ENCODE measurements at regions not wholly inside any gene's neighbourhood (a gene's known extent, or its start where the extent isn't known, plus 50 kb on each side); places are given as distances from the start of the nearest gene placed in this dataset.

DNA sequence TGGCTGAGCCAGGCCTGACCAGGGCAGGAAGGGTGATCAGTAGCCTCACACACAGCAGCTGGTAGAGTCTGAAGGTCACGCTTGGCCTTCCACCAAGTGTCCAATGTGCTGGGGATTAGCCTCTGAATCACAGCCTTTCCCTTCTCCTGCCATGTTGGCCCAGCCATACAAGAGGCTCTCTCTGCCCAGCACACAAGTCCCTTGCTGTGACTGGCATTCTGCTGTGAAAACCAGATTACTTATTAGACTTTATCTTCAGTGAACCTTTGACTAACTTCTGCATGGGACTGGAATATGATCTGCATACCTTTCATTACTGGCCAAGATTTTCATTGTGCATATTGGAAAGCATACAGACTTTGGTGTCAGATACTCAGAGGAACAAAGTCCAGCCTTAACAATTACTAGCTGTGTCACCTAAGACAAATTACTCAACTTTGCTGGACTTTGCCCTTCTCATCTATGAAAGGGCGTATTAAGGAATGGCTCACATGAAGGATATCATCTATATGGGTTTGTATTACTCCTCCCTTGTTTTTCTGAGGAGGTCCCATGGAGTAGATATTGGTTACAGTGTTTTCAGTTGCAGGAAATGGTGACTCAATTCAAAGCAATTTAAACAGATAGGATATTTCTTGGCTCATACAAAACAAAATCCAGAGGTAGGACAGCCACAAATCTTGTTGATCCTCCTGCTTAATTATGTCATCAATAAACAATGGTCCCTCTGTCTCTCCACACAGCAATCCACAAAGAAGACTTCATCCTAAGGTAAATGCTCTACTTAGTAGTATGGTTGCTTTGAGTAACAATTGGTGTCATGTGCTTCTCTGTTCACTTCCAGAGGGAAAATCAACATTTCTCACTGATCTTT is 99.6 kb downstream of the DYRK2 start (continued):
- TF ChIP-seq, protein P1, sequence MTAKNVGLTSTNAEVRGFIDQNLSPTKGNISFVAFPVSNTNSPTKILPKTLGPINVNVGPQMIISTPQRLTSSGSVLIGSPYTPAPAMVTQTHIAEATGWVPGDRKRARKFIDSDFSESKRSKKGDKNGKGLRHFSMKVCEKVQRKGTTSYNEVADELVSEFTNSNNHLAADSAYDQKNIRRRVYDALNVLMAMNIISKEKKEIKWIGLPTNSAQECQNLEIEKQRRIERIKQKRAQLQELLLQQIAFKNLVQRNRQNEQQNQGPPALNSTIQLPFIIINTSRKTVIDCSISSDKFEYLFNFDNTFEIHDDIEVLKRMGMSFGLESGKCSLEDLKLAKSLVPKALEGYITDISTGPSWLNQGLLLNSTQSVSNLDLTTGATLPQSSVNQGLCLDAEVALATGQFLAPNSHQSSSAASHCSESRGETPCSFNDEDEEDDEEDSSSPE (CRISPR knock-in tag; IDR thresholded peaks at IDR 0.05), result no peak
- TF ChIP-seq ZNF282 (IDR thresholded peaks at IDR 0.05; ENCODE audit: partially characterized antibody) (no peak), ZBTB7B (CRISPR knock-in tag; IDR thresholded peaks at IDR 0.05) (no peak), MAZ (IDR thresholded peaks at IDR 0.05; ENCODE audit: borderline replicate concordance, low read depth, low read length) (no peak), MAZ (CRISPR knock-in tag; IDR thresholded peaks at IDR 0.05; ENCODE audit: low read depth) (no peak), GATA4 (IDR thresholded peaks at IDR 0.05; ENCODE audit: borderline replicate concordance, low read depth) (no peak), CREM (IDR thresholded peaks at IDR 0.05) (no peak), CREM (CRISPR knock-in tag; IDR thresholded peaks at IDR 0.05) (no peak), ZNF180 (CRISPR knock-in tag; IDR thresholded peaks at IDR 0.05; ENCODE audit: borderline replicate concordance, low read depth) (no peak), ZNF510 (CRISPR knock-in tag; IDR thresholded peaks at IDR 0.05; ENCODE audit: low read depth) (no peak), SMARCC2 (IDR thresholded peaks at IDR 0.05) (no peak), ZNF350 (CRISPR knock-in tag; IDR thresholded peaks at IDR 0.05; ENCODE audit: borderline replicate concordance, low read depth) (no peak), SRF (IDR thresholded peaks at IDR 0.05; ENCODE audit: low read depth, low read length) (no peak)
- TF ChIP-seq, protein P2, sequence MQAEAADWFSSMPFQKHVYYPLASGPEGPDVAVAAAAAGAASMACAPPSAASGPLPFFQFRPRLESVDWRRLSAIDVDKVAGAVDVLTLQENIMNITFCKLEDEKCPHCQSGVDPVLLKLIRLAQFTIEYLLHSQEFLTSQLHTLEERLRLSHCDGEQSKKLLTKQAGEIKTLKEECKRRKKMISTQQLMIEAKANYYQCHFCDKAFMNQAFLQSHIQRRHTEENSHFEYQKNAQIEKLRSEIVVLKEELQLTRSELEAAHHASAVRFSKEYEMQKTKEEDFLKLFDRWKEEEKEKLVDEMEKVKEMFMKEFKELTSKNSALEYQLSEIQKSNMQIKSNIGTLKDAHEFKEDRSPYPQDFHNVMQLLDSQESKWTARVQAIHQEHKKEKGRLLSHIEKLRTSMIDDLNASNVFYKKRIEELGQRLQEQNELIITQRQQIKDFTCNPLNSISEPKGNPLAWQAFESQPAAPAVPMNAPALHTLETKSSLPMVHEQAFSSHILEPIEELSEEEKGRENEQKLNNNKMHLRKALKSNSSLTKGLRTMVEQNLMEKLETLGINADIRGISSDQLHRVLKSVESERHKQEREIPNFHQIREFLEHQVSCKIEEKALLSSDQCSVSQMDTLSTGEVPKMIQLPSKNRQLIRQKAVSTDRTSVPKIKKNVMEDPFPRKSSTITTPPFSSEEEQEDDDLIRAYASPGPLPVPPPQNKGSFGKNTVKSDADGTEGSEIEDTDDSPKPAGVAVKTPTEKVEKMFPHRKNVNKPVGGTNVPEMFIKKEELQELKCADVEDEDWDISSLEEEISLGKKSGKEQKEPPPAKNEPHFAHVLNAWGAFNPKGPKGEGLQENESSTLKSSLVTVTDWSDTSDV (CRISPR knock-in tag; IDR thresholded peaks at IDR 0.05), result no peak
- TF ChIP-seq, protein P3, sequence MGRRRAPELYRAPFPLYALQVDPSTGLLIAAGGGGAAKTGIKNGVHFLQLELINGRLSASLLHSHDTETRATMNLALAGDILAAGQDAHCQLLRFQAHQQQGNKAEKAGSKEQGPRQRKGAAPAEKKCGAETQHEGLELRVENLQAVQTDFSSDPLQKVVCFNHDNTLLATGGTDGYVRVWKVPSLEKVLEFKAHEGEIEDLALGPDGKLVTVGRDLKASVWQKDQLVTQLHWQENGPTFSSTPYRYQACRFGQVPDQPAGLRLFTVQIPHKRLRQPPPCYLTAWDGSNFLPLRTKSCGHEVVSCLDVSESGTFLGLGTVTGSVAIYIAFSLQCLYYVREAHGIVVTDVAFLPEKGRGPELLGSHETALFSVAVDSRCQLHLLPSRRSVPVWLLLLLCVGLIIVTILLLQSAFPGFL (CRISPR knock-in tag; IDR thresholded peaks at IDR 0.05), result no peak
- TF ChIP-seq, protein P4, sequence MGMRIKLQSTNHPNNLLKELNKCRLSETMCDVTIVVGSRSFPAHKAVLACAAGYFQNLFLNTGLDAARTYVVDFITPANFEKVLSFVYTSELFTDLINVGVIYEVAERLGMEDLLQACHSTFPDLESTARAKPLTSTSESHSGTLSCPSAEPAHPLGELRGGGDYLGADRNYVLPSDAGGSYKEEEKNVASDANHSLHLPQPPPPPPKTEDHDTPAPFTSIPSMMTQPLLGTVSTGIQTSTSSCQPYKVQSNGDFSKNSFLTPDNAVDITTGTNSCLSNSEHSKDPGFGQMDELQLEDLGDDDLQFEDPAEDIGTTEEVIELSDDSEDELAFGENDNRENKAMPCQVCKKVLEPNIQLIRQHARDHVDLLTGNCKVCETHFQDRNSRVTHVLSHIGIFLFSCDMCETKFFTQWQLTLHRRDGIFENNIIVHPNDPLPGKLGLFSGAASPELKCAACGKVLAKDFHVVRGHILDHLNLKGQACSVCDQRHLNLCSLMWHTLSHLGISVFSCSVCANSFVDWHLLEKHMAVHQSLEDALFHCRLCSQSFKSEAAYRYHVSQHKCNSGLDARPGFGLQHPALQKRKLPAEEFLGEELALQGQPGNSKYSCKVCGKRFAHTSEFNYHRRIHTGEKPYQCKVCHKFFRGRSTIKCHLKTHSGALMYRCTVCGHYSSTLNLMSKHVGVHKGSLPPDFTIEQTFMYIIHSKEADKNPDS (CRISPR knock-in tag; IDR thresholded peaks at IDR 0.05), result no peak
- TF ChIP-seq, protein P5, sequence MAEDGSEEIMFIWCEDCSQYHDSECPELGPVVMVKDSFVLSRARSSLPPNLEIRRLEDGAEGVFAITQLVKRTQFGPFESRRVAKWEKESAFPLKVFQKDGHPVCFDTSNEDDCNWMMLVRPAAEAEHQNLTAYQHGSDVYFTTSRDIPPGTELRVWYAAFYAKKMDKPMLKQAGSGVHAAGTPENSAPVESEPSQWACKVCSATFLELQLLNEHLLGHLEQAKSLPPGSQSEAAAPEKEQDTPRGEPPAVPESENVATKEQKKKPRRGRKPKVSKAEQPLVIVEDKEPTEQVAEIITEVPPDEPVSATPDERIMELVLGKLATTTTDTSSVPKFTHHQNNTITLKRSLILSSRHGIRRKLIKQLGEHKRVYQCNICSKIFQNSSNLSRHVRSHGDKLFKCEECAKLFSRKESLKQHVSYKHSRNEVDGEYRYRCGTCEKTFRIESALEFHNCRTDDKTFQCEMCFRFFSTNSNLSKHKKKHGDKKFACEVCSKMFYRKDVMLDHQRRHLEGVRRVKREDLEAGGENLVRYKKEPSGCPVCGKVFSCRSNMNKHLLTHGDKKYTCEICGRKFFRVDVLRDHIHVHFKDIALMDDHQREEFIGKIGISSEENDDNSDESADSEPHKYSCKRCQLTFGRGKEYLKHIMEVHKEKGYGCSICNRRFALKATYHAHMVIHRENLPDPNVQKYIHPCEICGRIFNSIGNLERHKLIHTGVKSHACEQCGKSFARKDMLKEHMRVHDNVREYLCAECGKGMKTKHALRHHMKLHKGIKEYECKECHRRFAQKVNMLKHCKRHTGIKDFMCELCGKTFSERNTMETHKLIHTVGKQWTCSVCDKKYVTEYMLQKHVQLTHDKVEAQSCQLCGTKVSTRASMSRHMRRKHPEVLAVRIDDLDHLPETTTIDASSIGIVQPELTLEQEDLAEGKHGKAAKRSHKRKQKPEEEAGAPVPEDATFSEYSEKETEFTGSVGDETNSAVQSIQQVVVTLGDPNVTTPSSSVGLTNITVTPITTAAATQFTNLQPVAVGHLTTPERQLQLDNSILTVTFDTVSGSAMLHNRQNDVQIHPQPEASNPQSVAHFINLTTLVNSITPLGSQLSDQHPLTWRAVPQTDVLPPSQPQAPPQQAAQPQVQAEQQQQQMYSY (CRISPR knock-in tag; IDR thresholded peaks at IDR 0.05), result no peak
